ENCODE measurements at regions not wholly inside any gene's neighbourhood (a gene's known extent, or its start where the extent isn't known, plus 50 kb on each side); places are given as distances from the start of the nearest gene placed in this dataset.

DNA sequence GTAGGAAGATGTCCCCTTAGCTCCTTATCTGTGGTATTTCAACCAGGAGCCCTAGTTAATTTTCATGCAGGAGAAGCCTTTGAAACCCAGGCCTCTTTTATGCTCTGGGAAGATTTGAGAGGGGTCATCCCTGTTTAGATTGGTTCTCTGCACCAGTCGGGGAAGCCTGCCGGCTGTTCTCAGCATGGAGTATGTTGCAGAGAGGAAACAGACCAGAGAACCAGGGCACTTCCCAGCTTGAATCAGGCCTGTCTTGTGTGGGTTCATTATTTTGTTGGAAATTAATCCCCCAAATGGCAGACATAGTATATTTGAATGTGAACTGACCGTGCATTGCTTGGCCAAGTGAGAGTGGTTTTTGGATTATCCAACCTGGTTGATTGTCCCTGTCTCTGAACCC lies 1082.1 kb upstream of the RBFOX1 start:
- DNase-seq: no peak

DNA sequence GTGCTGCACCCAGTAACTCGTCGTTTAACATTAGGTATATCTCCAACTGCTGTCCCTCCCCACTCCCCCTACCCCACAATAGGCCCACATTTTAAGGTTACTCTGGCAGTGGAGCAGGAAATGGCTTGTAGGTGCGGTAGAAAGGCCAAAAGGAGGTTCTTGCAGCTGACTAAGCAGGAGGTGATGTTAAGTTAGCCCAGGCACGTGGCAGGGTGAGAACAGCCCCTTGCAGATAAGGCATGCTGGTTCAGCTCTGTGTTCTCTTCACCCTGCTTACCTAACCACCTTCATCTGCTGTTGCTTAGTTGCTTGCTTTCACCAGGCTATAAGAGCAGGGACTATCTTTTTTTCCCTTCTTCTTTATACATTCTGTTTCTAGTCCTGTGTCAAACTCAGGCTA lies 1082.8 kb upstream of the RBFOX1 start:
- DNase-seq: no peak

DNA sequence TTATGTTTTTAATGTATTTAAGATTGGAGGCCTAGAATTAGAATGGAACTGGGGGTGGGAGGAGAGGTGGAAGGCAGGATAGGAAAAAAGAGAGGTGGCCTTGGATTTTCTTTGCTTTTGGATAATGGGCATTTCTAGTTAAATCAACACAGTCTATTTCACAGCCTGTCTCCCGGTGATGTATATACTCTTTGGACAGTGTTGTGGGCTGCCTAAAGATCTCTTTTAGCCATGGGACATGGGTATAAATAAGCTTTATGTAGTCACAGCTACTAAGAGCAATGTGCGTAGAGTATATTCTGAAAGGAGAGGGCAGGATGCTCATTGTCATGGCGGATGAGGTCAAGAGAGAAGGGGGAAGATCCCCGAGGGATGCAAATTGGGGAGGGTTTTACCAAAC lies 1084.4 kb upstream of the RBFOX1 start:
- no peak for DNase-seq

DNA sequence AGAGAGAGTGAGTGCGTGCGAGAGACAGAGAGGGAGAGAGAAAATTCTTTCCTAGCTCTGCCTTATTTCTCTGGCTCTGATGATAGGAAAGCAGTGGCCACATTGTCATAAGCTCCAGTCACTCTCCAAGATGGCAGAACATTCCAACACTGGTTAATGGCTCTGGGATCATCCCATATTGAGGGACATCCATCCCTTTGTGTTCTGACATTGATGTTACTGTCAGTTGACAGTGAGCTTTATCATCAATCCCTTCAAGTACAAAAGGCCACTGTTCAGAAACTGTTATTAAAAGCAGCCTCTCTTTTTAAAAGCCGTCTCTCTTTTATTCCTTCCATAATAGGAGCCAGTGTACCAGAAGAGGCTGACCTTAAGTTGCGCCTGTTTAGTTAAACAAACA lies 1084.9 kb upstream of the RBFOX1 start:
- DNase-seq: no peak

DNA sequence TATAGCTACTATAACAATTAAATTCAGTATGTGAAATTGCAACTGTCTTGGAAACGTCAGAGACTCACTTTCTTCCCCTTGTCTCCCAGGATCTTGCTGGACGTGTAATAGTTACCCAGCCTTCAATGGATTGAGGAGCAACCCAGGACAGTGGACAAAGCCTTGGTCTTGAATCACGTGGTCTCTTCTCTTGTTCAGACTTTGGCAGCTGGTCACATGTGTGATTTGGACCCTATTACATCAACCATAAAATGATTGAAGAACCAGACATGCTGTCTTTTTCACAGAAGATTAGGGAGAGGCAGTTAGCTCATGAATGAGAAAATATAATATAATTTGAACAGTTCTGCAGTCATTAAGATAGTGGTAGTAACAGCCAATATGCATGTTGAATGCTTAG lies 1085.5 kb upstream of the RBFOX1 start:
- DNase-seq: no peak

DNA sequence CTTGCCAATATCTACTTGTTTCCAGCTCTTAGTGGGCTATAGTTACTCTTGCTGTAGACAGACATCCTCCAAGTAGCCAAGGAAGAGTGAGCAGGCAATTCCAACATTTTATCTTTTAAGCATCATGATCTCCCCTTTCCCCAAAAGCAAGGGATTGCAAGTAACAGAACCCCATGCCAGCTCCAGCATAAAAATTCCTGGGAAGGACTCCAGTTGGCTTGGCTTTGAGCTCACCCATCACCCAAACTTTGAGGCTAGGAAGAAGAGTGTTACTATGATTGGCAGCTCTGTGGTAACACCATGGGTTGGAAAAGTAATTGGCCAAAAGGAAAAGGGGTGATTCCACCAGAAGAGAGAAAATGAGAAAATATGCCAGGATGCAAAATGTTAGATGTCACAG lies 1086.4 kb upstream of the RBFOX1 start:
- no peak for DNase-seq

DNA sequence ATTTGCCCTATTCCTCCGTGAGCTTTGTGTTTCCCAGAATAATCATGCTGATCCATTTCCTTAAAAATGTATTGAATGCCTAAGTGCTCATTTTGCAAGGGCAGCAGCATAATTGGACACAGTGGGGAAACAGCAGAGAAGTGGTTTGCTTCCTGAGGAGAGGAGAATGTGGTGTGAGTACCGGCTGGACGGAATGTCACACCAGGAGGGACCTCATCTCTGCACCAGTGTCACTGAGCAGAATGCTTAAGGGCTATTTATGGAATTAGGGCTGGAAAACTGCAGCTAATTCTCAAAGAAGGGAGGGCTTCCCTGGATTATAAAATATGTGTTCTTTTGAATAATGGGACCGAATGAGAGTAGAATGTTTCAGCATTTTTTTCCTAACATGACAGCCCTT lies 1100.6 kb upstream of the RBFOX1 start:
- no peak for DNase-seq

DNA sequence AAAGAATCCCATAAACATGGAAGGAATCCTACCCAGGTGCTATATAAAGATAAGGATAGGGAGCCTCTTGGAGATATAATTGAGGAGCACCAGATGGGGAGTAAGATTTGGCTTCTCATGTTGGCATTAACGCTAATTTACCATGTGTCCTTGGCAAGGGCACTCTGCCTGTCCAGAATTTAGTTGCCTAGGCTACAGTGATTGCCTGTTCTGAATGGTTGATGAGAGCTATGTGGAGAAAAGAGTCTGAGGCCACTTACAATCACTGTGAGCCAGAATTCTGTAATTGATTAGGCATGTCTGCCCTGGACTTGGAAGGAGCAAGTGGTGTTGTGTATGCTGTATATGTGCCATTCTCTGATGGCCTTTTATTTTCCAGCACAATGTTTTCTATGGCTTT lies 1101.2 kb upstream of the RBFOX1 start:
- no peak for DNase-seq

DNA sequence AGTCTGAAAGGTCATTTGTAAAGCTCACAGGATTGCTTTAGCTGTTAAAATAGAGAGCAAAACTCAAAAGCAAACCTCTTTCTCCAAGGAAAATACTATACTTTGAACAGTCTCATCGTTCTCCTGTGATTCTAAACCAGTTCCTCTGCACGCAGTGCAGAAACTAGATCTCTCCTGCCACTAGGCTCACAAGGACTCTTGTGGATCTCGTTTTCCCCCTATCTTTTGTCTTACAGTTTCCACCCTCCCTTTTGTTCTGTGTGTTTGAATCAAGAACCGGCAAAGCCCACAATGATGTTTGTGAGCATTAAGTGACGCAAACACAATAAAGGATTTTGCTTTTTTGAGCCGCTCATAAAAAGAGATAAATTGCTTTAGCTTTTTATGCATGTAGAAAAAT lies 1103.5 kb upstream of the RBFOX1 start:
- DNase-seq: no peak

DNA sequence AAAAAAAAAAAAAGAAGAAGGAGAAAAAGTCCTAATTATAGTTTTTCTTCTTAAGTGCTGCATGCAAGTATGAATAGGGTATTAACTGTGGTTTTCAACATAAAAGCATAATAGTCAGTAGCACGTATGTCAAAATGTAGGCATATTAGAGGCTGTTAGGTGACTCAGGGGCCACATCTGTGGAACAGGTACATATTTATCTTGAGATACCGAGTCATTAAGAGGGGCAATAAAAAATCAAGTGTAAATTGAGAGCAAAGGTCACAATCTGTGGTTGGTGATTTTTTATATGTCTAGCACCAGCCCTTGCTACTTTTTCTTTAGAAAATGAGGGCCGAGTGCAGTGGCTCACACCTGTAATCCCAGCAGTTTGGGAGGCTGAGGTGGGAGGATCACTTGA lies 1113.8 kb upstream of the RBFOX1 start:
- no peak for DNase-seq

DNA sequence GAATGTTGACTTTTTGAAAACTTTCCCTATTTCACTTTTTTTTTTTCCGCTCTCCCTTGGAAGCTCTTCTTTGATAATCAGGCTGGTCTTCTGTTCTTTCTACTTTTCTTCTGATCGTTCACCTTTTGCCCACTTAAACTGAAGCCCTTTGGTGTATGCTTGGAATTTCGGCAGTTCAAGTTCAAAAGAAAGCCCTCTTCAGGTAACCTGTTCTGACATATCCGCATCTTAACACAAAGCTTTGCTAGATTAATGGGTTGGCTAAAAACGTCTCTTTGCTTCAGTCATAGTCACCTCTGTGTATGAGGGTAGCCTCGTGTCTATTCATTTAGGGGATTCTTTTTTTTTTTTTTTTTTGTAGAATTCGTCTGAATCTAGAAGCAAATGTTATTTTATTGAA lies 1115.8 kb upstream of the RBFOX1 start:
- no peak for DNase-seq

DNA sequence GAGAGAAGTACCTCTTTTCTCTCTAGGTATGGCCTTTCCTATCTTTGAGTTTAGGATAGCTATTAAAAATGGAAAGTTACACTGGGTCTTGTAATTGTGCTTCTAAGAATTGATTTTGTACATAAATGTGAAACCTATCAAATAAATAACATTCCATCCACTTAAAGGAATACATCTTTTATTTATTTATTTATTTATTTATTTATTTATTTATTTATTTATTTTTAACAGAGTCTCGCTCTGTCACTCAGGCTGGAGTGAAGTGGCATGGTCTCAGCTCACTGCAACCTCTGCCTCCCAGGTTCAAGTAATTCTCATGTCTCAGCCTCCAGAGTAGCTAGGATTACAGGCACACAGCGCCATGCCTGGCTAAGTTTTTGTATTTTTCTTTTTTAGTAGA lies 1114.0 kb upstream of the EEF2KMT start:
- no peak for DNase-seq

DNA sequence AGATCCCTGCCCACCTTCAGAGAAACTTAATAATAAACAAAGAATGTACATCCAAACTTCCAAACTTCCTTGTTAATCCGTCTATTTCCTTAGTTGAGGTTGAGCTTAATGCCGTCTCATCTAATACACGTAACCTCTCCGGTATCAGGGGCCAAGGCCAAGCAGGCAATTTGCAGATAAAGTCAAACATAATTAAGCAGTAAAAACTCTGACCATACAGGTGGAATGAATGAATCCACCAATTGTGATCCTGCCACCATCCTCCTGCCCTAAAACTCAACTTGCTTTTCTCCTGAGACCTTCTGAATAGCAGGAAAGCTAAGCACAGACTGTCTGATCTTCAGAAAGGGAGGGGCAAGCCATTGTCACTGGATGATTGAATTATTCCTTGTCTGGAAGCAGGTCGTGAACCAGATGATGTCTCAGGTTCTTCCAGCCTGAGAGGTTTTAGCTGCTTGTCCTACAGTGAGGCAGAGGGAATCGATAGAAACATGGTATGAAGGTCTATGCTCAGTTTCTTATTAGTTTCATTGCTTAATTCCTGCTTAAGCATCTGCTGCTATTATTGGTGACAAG lies 1111.8 kb upstream of the EEF2KMT start:
- no peak for DNase-seq

DNA sequence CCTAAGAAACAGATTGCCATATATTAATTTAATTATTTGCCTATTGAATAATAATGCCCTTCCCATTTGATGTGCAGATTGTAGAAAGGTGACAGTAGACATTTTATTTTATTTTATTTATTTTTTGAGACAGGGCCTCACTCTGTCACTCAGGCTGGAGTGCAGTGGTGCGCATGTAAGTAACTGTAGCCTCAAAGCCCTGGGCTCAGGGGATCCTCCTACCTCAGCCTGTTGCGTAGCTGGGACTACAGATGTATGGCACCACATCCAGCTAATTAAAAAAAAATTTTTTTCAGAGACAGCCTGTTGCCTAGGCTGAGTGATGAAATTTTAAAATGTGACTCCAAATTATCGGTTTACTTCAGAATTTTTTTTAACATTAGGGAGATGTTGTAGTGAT lies 1110.0 kb upstream of the EEF2KMT start:
- no peak for DNase-seq

DNA sequence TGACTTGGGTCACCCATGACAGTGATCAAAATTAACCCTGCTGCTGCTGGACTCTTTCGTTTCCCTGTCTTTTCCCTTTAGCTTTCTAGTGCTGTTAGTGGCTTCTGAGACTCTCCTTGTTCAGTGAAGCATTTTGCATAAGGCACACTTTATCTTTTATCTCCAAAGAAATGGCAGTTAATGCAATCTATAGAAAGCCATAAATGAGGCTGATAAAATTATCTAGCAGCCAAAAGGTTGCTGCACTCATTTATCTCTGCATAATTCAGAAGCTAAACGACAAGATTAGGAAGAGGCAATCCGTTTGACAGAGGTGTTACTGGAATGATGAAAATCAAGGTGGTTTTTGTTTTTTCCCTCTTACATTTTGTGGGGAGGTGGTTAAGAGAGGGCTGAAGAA lies 1109.5 kb upstream of the EEF2KMT start:
- DNase-seq: no peak

DNA sequence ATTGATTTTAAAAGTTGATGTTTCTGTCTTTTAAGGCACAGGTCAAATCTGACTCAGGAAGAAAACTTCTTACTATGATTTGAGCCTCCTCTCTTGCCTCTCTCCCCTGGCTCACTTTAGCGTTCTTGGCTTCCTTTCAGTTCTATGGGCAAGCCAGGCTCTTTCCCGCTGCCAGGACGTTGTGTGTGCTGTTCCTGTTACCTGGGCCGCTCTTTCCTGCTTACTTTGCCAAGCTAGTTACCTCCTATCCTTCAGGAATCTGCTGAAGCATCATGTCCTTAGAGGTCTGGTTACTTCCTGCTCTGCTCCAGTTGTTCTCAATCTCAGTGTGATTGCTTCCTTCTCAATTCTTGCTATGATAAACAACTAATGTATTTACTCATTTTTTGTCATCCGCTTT lies 1108.5 kb upstream of the EEF2KMT start:
- no peak for DNase-seq

DNA sequence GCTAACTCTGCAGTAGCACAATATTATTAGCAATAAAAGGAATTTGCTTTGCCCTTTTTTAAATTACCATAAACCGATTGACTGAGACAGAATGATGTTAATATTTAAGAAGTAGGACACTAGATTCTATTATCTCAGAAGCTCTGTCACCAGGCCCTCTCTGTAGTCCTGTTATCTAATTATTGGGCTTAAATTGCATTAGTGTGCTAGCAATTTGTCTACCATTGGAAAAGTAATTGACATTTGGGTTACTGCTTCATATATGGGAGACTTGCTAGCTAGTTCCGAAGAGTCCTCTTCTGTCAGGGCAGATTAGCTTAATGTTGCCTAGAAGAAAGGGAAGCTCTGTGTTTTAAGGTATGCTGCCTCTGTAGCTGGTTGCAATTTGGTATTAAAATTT lies 1107.3 kb upstream of the EEF2KMT start:
- DNase-seq: no peak

DNA sequence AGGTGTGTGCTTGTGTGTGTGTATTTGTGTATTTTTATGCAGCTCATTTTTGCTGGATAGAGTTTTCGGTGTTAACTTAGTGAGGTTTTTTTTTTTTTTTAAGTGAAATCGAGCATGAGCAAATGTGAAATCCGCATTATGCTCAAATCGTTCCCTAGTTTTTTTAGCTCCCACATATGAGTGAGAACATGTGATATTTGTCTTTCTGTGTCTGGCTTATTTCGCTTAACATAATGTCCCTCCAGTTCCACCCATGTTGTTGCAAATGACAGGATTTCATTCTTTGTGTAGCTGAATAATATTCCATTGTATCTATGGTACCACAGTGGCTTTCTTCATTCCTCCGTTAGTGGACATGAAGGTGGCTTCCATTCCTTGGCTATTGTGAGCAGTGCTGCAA lies 1103.3 kb upstream of the EEF2KMT start:
- DNase-seq: no peak

DNA sequence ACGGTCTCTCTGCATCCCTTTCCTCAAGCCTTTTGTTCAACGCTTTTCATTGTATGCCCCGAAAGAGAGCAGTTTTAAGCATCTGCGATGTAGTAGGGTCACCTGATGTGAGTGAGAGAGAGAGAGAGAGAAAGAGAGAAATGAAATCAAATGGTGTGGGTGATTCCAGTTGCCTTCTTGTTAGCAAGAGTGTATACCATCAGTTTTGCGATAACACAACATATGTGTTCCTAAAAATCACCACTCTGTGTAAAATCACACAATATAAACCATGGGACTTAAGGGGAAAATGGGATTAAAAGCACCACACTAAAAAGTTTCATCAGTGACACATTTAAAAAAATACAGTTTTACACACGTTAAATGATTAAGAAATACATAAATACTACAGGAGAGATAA lies 1102.7 kb upstream of the EEF2KMT start:
- DNase-seq: no peak

DNA sequence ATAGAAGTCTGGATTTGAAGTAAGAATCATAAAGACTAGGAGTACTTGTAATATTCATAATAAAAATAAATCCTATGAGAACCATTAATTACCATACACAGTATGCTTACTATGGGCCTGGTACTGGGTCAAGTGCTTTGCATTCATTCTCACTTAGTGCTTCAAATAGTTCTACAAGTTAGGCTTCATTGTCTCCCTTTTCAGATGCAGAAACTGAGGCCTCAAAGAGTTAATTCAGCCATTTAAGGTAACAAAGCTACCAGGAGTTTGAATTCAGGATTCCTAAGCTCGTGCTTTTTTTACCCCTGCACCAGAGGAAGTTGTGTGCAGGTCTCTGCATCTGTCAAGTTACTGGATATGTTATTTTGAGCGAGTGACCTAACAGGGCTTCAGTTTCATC lies 1098.4 kb upstream of the EEF2KMT start:
- DNase-seq: no peak

DNA sequence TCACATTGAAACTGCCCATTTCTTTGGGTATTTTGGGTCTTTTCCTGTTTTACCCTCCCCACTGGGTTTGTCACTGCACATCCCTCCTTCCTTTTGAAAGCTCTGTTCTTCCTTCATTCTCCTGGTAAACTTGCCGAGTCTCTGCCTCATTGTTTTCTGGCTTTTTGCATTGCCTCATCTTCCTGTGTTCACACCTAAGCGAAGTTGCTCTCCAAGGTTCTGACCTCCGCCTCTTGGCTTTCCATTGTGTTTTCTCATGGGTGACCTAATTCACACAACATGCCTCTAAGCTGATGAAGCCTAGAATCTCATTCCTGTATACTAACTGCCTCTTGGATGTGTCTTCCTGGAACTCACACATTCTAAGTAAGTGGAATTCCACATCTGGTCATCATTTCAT lies 1096.1 kb upstream of the EEF2KMT start:
- DNase-seq: no peak

DNA sequence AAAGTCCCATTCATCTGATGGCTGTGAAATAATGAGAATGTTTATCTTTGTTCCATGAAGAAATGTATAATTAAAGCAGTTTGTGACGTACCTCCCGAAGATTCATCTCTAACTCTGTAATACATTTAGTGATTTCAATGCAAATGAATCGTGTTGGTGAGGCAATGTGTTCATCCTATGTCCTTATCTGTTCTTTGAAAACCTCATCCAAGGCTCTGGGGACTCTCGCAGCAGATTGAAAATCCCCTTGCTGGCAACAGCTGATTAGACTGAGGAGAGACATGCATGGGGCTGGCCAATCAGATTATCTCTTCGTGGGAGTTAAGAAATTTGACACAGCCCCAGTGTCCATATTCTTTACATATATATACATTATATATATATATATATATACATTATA lies 1095.4 kb upstream of the EEF2KMT start:
- DNase-seq: no peak

DNA sequence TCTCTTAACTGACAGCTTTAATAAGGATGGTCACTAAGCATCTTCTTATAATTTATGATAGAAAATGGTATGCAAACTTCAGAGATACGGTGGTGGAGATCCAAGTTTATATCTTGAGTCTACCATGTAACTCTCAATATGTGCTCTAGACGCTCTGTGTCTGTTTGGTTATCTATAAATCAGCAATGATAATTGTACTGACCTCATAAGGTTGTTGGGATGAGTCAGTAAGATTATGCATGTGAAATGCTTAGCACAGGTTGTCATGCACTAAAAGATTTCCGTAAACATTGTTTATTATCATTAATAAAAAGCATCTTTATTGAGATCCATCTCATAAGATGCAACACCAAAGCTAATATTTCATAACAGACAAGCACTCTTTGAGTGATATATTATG lies 1094.9 kb upstream of the EEF2KMT start:
- no peak for DNase-seq

DNA sequence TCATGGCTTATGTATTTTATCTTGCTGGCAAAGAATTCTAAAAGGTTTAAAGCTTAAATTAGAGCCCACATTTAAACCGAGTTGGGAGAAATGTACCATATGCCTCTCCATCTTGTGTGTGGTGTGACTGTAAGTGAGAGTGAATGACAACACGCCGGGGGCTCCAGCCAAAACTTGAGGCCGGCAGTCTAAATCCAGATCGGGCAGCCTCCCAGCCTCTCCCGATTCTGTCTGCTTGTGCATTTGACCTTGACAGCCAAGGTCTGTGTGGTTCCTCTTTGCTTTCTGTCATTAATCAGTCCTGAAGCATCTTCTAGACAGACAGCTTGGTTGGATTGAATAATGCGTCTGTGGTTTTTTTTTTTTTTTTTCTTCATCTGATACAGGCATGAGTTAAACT lies 1093.2 kb upstream of the EEF2KMT start:
- no peak for DNase-seq

DNA sequence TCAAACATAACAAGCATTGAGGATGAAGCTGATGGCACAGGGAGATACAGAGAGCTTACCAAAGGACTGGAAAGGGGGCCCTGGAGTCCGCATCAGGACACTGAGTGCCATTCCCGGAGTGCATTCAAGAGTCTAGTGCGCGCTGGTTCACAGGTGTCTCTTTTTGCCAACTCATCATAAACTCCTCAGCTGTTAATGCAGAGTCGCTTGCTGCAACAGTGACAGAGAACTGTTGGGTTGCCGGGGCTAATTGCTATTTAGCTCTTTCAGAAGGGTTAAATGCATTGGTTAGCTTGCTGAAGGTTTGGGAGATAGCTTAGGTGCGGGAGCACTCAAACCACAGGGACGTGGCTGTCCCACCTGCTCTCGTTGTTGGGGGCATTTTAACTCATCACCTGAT lies 1091.6 kb upstream of the EEF2KMT start:
- DNase-seq: no peak
